HG02678 (cell line): ENCODE measurements at regions not wholly inside any gene's neighbourhood (a gene's known extent, or its start where the extent isn't known, plus 50 kb on each side); places are given as distances from the start of the nearest gene placed in this dataset.
"Not testable (repeated sequence)": the region's sequence is repeated elsewhere in the genome, so short reads cannot be mapped to it uniquely, and the experiment has no call there.

Experiments used
- ATAC-seq: cut with Tn5 transposase; IDR thresholded peaks from one replicate; pipeline ENCODE4 v1.9.1; 2021; ENCODE audit warnings: mild to moderate bottlenecking, moderate library complexity; ENCODE audit not compliant: unreplicated experiment

DNA sequence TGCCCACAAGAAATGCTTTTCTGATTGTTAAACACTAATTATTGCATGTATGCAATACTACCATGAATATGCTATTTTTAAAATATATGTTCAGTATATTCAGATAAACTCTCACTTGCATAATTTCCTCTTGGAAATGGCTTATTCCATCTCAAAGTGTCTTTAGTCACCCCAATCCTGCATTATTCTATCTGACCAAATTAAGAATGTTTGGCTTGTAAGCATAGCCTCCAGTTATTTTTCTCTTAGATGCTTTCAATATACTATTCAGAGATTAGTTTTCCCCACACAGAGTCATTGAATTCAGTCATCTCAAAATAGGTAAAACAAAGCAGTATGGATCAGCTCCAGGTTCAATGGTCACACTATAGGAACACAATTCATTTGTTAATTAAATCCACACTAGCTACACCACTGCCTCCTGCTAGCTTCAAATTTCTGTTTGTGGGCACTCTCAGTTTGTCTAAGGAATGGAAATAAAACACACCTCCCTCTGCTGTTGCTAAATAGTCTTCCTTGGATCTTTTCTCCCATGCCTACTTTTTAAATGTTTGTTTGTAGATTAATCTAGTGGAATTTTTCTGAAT is 134.6 kb upstream of the TBCA start:
- no peak for ATAC-seq

GRCh38 chr5:77909237-77909636 is 133.1 kb upstream of the TBCA start:
- no peak for ATAC-seq

GRCh38 chr5:77908787-77909186 is 132.6 kb upstream of the TBCA start:
- ATAC-seq: no peak

DNA sequence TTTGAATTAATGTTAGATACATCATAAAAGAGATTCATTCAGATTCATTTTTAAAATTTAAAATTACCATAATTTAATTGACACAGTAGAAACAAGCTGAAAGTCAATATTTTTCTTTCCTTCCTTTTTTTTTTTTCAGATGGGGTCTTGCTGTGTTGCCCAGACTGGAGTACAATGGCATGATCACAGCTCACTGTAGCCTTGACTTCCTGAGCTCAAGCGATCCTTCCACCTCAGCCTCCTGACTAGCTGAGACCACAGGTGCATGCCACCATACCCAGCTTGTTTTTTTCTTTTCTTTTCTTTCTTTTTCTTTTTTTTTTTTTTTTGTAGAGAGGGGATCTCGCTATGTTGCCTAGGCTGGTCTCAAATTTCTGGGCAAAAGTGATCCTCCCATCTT is 131.6 kb upstream of the TBCA start:
- ATAC-seq: no peak

DNA sequence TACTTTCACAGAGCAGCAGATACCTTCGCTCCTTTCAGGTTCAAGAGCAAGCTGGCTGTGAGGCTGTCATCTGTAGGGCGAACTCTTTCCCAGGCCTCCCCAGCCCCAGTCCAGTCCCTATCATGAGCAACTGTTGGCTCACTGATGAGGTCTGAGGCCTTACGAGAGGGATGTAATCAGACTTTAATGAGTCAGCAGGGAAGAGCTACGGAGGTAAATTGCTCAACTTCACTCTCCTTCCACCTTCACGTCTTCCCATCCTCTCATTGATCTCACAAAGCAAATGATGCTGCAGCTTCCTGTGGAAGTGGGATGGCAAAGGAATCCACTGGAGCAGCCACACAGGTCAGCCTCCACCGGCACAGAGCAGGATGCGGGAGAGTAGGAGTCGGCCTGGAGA is 130.7 kb upstream of the TBCA start:
- no peak for ATAC-seq

DNA sequence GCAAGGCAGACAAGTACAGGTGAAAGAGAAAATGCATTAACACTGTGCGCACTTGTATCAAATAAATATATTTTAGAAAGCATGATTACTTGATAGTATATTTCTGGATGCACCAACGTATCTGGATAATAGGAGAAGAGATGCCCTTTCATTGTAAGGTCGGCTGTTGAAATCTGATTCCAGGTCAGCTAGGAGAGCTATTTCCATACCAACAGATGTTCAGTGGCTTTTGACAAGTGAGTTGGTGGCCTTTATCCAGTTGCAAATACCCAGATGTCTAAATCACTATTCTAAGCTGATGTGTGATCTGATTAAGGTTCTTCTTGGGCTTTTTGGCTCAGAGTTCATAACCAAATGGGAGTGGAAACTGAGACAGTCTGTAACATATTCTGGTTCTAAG is 128.2 kb upstream of the TBCA start:
- ATAC-seq: no peak

DNA sequence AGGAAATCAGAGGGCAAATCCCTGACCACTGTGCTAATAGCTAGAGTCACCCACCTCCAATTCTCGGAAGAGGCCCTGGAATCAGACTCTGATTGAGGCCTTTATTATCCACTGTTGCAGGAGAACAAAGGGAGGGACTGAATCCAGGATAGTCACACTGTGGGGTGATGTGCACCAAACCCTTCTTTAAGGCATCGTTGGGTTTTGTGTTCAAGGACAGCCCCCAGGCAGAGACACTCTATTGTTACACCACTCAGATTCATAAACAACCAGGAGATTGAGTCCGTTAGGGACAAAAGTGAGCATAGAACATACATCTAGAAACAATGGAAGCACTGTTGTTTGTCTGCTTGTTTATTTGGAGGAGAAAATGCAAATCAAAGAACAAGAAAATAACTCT is 124.6 kb upstream of the TBCA start:
- no peak for ATAC-seq

- ATAC-seq: no peak
These were observed 122.2 kb upstream of the TBCA start for GRCh38 chr5:77898385-77898784.

DNA sequence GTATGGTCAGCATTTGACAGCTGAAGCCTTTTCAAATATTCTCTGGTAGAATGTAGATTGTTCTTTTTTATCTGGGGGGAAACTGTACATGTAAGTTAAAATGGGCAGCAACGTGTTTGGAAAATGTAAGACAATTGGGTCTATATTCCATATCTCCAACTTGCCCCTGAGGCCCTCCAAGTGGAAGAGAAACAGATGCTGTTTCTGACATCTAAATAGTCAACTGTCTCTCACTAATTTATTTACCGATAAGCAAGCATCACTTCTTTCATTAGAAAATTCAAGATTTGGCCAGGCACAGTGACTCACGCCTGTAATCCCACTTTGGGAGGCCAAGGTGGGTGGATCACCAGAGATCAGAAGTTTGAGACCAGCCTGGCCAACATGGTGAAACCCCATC is 120.2 kb upstream of the TBCA start:
- no peak for ATAC-seq

GRCh38 chr5:77894103-77894502 is 118.0 kb upstream of the TBCA start:
- not testable (repeated sequence) for ATAC-seq

GRCh38 chr5:77893225-77893860 is 117.2 kb upstream of the TBCA start:
- no peak for ATAC-seq

DNA sequence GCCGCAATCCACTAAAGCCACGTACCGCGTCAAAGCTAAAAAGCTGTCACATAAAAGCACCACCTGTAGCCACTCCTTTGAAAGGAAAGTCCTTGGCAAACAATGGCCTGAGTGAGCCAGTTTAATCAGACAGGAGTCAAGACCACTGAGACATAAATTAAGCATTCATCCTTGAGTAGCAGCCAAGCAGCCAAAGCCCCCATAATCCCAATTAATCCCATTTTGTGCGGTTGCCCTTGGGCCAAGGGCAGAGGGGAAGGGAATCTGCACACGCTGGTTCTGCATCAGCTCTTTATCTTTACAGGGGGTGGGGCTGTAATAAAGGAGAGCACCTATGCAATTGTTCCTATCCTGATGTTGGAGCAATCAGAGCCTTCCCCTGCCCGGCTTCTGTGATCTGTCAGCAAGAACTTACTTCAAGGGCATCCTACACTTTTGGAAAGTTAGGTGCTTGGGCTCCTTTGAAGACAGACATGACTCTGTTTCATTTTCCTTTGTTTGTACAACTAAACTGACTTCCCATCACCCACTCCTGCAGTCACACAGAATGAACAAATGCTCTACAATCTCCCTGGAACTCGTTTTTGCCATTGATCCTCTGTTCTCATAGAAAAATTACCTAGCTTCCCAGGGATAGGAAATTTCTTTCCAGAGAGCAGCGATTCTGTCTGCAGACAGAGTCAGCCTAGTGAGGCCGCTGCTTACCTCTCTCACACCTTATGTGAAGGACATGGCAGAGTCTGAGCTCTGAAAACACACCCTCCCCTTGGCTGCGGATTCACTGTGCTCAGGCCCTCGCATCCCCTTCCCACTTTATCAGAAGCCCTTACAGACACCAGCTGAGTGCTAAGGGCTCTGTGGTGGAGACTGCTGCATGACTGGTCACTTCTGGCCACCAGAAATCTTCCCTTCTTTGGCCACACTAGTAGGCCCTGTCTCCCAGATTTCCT is 116.2 kb upstream of the TBCA start:
- ATAC-seq: no peak

- ATAC-seq: no peak
These were observed 109.4 kb upstream of the TBCA start for GRCh38 chr5:77885519-77885918.

DNA sequence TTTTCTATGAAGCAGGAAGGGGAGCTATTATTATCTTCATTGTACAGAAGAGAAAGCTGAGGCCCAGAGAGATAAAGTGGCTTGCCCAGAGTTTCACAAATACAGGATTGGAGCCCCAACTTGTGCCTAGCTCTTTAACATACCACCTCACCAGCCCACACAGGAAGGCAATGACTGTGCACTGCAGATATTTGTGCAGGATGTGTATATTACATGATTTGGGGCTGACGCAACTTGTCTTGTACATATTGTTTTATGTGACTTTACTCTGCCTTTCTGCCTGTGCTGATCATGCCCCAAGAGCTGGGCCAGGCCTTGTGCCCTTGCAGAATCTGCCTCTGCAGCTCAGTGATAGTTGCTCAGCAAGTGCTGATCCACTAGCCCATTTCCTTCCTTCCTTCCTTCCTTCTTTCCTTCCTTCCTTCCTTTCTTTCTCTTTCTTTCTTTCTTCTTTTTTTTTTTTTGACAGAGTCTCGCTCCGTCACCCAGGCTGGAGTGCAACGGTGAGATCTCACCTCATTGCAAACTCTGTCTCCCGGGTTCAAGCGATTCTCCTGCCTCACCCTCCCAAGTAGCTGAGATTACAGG is 106.6 kb upstream of the TBCA start:
- ATAC-seq: no peak

- ATAC-seq: no peak
These were observed 105.4 kb upstream of the TBCA start for GRCh38 chr5:77881528-77881927.

DNA sequence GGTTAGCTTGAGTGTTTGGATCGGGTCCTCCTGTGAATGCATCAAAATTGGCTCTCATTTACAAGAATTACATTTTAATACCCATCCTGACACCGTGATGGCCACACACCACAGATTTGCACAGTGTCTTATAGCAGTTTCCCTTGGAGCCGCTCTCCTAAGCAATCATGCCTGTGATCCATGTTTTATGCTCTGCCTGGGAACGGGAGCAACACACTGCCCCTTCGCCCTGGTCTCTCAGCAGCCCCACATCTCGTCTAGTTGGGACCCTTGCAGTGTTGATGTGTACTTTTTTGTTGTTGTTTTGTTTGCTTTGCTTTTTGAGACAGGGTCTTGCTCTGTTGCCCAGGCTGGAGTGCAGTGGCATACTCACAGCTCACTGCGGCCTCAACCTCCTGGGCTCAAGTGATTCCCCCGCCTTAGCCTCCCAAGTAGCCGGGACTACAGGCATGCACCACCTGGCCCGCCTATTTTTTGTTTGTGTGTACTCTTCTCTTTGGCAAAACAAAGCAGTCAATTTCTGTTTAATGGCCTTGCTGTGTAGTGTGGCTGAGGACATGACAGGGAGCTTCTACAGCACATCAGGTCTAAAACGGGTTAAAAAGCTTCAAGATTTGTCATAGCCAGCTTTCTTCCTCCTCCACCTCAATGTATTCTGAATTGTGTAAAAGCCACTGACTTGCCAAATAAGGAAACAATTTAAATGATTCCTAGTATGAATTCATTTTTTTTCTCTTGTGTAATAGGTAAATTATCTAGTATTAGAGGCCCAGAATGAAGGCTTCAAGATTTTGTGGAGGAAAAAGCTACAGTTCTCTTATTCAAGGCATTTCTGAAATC is 101.6 kb upstream of the TBCA start:
- no peak for ATAC-seq

GRCh38 chr5:77876862-77877502 is 100.8 kb upstream of the TBCA start:
- no peak for ATAC-seq

DNA sequence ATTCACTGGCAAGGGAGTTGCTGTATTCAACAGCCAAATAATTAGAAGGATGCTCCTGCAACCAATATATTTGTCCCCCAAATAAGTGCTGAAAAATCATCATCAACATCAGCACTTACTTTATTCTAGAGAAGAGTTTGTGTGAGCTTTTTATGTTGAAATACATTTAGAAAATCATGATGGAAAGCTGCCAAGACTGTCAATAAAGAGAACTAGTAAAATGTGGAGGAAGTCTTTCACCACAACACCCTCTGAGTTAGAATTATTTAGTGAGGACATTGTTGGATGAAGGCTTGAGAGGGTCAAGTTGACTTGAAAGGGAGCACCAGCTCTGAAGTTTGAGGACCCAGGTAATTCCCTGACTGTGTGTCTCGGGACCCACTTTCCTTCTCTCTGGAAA is 100.2 kb upstream of the TBCA start:
- ATAC-seq: no peak

- no peak for ATAC-seq
These were observed 98.6 kb upstream of the TBCA start for GRCh38 chr5:77874691-77875090.

DNA sequence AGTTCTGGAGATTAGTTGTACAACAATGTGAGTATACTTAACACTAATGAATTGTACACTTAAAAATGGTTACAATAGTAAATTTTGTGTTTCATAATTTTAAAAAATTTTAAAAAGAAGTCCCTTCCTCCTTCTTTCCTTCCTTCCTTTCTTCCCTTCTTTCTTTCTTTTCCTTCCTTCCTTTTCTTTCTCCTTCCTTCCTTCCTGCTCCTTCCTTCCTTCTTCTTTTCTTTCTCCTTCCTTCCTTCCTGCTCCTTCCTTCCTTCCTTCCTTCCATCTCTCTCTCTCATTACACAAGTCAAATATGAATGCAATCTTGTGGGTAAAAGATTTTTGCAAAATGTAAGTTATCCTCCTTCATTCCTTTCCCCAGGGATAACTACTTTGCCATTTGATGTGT is 97.1 kb upstream of the TBCA start:
- no peak for ATAC-seq
